ENCODE measurements at regions not wholly inside any gene's neighbourhood (a gene's known extent, or its start where the extent isn't known, plus 50 kb on each side); places are given as distances from the start of the nearest gene placed in this dataset.

GRCh38 chr11:37908219-37908548 is 1310.1 kb upstream of the RAG2 start:
- no peaks in the 10 kb centered on the region for H3K79me2 ChIP-seq (ENCODE audit: insufficient read depth, low read length)
- no peak overlapping the region for H4K8ac ChIP-seq (replicated peaks; ENCODE audit: insufficient read length, low read depth, low read length)
- no peak overlapping the region for H2AFZ ChIP-seq (ENCODE audit: low read length)
- H3K18ac ChIP-seq (ENCODE audit: insufficient read length, low read depth, low read length): no peak overlapping the region
- Mint-ChIP-seq H3K27ac (peak overlapping the region in 2 of 3 experiments; percentile 25 to 93; a peak in 4 of 7 replicates), H3K36me3 (ENCODE audit: insufficient read depth in 1 of 3, low read depth in 3 of 3) (no peaks in the 10 kb centered on the region; a peak in 1 of 7 replicates), H3K4me3 (no peak overlapping the region), H3K27me3 (ENCODE audit: low read depth) (no peaks in the 10 kb centered on the region), H3K9me3 (no peaks in the 10 kb centered on the region; a peak in 3 of 5 replicates), H3K4me1 (no peaks in the 10 kb centered on the region)
- H2BK20ac ChIP-seq (ENCODE audit: low read depth, low read length, poor library complexity, severe bottlenecking): no peak overlapping the region
- H3K14ac ChIP-seq (ENCODE audit: insufficient read depth, low read length): no peak overlapping the region
- WGBS (ENCODE audit: extremely low coverage, insufficient read length, low lambda C conversion rate): no CpG with 5 or more reads among the region's 8 CpGs
- no peak for DNase-seq
- no peaks in the 10 kb centered on the region for H3K4me1 ChIP-seq (ENCODE audit: insufficient read depth, low read length)
- H3K56ac ChIP-seq (ENCODE audit: insufficient read length, low read depth, low read length): no peak overlapping the region
- H2BK12ac ChIP-seq (ENCODE audit: insufficient read length, low read depth, low read length): no peak overlapping the region
- H3K23ac ChIP-seq (ENCODE audit: insufficient read length, low read depth, low read length): no peak overlapping the region
- H4K91ac ChIP-seq (ENCODE audit: insufficient read length, low read depth, low read length): no peak overlapping the region
- H4K5ac ChIP-seq (ENCODE audit: insufficient read length, low read depth, low read length): no peak overlapping the region
- H2AK5ac ChIP-seq (ENCODE audit: insufficient read length, low read length): no peak overlapping the region
- no peak overlapping the region for H3K4me2 ChIP-seq (ENCODE audit: insufficient read depth, insufficient read length, low read length)
- H4K20me1 ChIP-seq (ENCODE audit: control insufficient read depth, insufficient read depth, insufficient read length): no peaks in the 10 kb centered on the region
- no peaks in the 10 kb centered on the region for H3K9me3 ChIP-seq (ENCODE audit: control insufficient read depth, low read depth, low read length)
- H3K79me1 ChIP-seq (ENCODE audit: insufficient read depth, low read depth, low read length, poor library complexity, severe bottlenecking): no peaks in the 10 kb centered on the region
- H3K4ac ChIP-seq (ENCODE audit: low read depth, low read length): no peak overlapping the region
- no peak overlapping the region for H3T11ph ChIP-seq (ENCODE audit: low read length)
- TF ChIP-seq, protein P1, sequence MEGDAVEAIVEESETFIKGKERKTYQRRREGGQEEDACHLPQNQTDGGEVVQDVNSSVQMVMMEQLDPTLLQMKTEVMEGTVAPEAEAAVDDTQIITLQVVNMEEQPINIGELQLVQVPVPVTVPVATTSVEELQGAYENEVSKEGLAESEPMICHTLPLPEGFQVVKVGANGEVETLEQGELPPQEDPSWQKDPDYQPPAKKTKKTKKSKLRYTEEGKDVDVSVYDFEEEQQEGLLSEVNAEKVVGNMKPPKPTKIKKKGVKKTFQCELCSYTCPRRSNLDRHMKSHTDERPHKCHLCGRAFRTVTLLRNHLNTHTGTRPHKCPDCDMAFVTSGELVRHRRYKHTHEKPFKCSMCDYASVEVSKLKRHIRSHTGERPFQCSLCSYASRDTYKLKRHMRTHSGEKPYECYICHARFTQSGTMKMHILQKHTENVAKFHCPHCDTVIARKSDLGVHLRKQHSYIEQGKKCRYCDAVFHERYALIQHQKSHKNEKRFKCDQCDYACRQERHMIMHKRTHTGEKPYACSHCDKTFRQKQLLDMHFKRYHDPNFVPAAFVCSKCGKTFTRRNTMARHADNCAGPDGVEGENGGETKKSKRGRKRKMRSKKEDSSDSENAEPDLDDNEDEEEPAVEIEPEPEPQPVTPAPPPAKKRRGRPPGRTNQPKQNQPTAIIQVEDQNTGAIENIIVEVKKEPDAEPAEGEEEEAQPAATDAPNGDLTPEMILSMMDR (conservative IDR thresholded peaks at IDR 0.05): no peak
- no peaks in the 10 kb centered on the region for H3K27me3 ChIP-seq (ENCODE audit: insufficient read depth, low read length)
- H3K9ac ChIP-seq (ENCODE audit: extremely low read depth, insufficient read length, low read length): no peak overlapping the region
- H2BK120ac ChIP-seq (ENCODE audit: low read depth, low read length, poor library complexity, severe bottlenecking): no peak overlapping the region
- no peaks in the 10 kb centered on the region for H3K23me2 ChIP-seq (ENCODE audit: insufficient read length, low read depth, low read length, poor library complexity, severe bottlenecking)
- H2BK5ac ChIP-seq (ENCODE audit: insufficient read length, low read length): no peak overlapping the region
- no peak overlapping the region for H3K27ac ChIP-seq (ENCODE audit: insufficient read length, low read depth, low read length)
- H2BK15ac ChIP-seq (ENCODE audit: low read depth, low read length): no peak overlapping the region
